ENCODE measurements at regions not wholly inside any gene's neighbourhood (a gene's known extent, or its start where the extent isn't known, plus 50 kb on each side); places are given as distances from the start of the nearest gene placed in this dataset.

GRCh38 chr19:28010656-28011055, 1202.3 kb downstream of the UQCRFS1 start:
- no peak for TF ChIP-seq MYC (IDR thresholded peaks at IDR 0.05; ENCODE audit: low read depth, low read length)
- no peak for TF ChIP-seq CTCF (IDR thresholded peaks at IDR 0.05; ENCODE audit: extremely low read depth in 1 of 2, insufficient read depth in 1 of 2, low read depth in 1 of 2, low read length in 2 of 2)
- TF ChIP-seq, protein P1, sequence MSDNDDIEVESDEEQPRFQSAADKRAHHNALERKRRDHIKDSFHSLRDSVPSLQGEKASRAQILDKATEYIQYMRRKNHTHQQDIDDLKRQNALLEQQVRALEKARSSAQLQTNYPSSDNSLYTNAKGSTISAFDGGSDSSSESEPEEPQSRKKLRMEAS (IDR thresholded peaks at IDR 0.05; ENCODE audit: insufficient read depth, insufficient read length): no peak
- TF ChIP-seq JUN (IDR thresholded peaks at IDR 0.05; ENCODE audit: borderline replicate concordance, insufficient read depth, insufficient read length, low read depth): no peak
- TF ChIP-seq POLR2A (IDR thresholded peaks at IDR 0.05; ENCODE audit: low read depth, low read length): no peak
- TF ChIP-seq POLR2AphosphoS5 (IDR thresholded peaks at IDR 0.05; ENCODE audit: insufficient read depth, low read depth, low read length): no peak
- no peak for TF ChIP-seq EZH2 (IDR thresholded peaks at IDR 0.05; ENCODE audit: borderline replicate concordance, low read depth, low read length, severe bottlenecking)

Data from endothelial cell of umbilical vein (primary cell).